HTR-8/SVneo (cell line): ENCODE measurements at regions not wholly inside any gene's neighbourhood (a gene's known extent, or its start where the extent isn't known, plus 50 kb on each side); places are given as distances from the start of the nearest gene placed in this dataset.

Experiments used
- DNase-seq: peaks from one replicate; pipeline ENCODE4 v3.0.0; 2011; ENCODE audit warnings: low spot score, mixed read lengths; ENCODE audit not compliant: insufficient read length
- FAIRE-seq: peaks from 2 replicates; lab custom pipeline; 2011; peaks lifted over from hg19 to GRCh38; lab: Jason Lieb, UNC

DNA sequence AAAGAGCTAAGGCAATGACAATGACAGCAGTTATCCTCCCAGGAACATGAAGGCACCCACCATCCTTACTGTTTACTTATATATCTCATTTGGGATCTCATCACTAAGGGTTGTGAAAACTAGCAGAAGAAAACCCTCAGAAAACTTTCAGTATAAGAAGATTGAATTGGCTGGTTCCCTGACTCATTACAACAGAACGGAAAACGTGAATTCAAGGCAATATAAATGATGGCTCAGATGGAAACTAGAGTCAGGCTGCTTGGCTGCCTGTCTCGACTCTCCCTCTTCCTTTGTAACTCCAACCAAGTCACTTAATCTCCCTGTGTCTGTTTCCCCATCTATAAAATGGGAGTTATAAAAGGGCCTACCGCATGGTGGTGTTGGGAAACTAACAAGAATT is 387.1 kb upstream of the JARID2 start:
- DNase-seq = no peak
- no peak for FAIRE-seq

GRCh38 chr6:14860774-14861173 is 385.1 kb upstream of the JARID2 start:
- FAIRE-seq (no peak), DNase-seq (no peak)

- no peak for DNase-seq
- FAIRE-seq = no peak
Measured at GRCh38 chr6:14861491-14861943, 384.4 kb upstream of the JARID2 start.

DNA sequence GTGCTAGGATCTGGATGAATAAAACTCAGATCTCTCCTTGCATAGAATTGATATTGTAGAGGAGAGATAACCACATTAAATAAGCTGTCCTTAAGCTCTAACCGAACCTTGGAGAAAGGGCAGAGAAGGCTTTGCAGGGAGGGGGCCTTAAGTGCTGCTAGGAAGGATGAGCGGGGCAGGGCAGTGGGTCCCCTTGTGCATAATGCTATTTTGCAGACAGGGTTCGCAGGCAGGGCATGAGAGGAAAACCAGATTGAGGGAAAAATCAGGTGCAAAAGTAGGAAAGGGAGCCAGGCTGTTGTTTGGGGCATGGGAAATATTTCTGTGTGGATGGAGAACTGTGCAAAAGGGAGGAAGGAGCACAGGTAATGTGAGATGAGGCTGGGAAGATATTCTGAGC is 383.0 kb upstream of the JARID2 start:
- FAIRE-seq (no peak), DNase-seq (no peak)

GRCh38 chr6:14863902-14864850 is 381.7 kb upstream of the JARID2 start:
- DNase-seq (no peak), FAIRE-seq (peak; percentile 28)

- no peak for FAIRE-seq
- no peak for DNase-seq
Measured at GRCh38 chr6:14865531-14866100, 380.3 kb upstream of the JARID2 start.

- no peak for DNase-seq
- FAIRE-seq = no peak
Measured at GRCh38 chr6:14867802-14868201, 378.1 kb upstream of the JARID2 start.

- FAIRE-seq (no peak), DNase-seq (no peak)
Measured at GRCh38 chr6:14871221-14871620, 374.6 kb upstream of the JARID2 start.

- DNase-seq (no peak), FAIRE-seq (no peak)
Measured at GRCh38 chr6:14873101-14873500, 372.8 kb upstream of the JARID2 start.

DNA sequence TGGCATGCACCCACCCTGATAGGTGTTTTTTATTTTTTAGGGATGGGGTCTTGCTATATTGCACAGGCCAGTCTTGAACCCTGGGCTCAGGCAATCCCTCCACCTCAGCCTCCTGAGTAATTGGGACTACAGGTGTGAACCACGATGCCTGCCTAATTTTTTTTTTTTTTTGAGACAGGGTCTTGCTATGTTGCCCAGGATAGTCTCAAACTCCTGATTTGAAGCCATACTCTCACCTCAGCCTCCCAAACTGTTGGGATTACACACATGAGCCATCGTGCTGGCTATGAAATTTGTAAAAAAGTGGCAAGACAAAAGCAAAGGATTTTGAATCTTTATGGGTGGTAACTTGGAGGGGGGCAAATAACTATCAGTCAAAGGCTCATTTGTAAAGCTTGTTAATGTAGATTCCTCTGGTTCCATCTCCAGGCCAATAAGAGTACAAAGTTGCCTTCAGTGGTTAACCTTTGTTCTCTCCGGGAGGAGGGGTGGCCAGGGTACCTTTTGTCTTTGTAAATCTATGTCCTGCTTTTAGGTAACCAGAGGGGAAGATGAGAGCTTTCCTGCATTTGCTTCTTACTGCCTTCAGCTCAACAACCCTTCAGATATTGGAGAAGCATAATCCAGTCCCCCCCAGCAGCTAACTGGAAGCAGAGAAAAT is 372.0 kb upstream of the JARID2 start:
- DNase-seq (no peak), FAIRE-seq (no peak)

DNA sequence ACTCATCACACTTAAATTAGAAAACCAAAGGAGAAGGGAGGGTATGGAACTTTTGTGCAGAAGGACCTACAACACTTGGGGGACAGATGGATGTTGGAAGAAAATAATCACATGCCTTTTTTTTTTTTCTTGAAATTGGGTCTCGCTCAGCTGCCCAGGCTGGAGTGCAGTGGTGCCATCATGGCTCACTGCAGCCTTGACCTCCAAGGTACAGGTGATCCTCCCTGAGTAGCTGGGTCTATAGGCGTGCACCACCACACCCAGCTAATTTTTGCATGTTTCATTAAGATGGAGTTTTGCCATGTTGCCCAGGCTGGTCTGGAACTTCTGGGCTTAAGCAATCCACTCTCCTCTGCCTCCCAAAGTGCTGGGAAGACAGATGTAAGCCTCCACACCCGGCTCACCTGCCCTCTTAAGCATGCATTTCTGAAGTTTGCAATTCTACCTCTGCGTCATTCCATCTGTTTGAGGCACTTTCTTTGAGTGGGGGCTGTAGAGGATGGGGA is 370.8 kb upstream of the JARID2 start:
- DNase-seq = no peak
- FAIRE-seq = no peak

GRCh38 chr6:14875481-14876063 is 370.3 kb upstream of the JARID2 start:
- FAIRE-seq (no peak), DNase-seq (no peak)

DNA sequence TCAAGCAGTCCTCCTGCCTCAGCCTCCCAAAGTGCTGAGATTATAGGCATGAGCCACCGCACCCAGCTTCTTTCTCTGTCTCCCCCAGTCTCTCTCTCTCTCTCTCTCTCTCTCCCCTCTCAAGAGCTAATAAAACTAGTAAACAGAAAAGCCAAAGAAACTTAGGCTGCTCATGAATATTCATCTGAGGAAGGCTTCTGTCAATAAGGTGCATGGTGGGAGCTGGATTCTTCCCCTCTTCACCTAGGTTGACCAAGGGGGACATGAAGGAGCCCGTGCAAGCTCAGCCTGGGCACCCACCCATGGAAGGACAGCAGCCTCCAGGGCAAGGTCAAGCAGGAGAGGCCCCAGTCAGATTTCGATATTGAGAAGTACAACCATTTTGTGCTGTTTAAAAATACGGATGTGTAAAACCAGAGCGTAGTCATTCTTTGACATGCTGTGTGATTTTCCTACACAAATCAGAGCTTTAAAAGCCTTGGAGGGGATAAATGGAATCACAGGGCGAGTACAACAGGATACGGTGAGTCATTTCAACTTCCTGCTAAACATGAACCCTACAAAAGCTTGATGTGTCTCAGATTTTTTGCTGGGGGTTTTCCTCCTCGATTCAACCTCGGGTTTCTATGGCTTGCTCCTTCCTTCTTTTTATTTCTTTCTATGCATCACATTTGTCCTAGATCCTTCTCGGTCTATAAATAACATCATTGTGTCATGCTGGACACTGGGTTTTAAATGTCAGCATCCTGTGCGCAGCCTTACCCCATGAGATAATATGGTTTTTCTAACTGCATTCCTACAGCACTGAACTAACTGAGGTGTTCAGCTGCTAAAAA is 368.9 kb upstream of the JARID2 start:
- peak; percentile 59 for DNase-seq
- no peak for FAIRE-seq

DNA sequence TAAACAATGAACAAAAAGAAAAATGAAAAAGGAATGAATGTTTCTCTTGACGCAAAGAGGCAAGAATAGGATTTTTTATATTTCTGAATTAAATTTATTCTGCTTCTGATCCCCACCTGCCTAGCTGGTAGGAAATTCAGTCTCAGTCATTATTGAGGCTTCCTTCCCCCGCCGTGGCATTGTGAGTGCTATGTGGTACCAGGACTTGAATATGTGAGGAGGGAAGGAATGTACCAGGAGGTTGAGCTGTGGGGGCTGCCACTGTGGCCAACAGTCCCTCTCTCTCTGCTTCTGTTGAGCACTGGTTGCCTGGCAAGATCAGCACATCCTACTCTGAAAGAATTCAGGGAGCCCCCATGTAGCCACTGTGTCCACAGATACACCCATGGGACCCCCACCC is 368.1 kb upstream of the JARID2 start:
- no peak for FAIRE-seq

DNA sequence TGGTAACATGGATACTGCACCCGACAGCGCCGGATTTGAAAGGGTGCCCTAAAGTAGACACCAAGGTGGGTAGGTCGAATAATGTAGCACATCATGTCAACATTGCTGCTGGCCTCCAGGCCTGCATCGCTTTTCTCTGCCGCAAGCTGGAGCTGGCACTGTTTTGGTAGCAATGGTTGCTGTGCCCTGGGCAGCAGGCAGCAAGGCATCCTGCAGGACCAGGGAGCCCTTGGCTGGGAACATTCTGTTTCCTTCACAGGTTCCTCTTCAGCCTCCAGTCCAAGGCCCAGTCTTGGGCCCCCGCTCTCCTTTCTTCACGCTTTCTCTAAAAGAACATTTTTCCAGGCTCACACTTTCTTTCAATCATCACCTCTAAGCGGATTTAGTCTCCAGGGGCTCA is 365.8 kb upstream of the JARID2 start:
- DNase-seq (no peak), FAIRE-seq (no peak)

More for the DNA sequence above, 368.1 kb upstream of the JARID2 start:
- no peak for DNase-seq

DNA sequence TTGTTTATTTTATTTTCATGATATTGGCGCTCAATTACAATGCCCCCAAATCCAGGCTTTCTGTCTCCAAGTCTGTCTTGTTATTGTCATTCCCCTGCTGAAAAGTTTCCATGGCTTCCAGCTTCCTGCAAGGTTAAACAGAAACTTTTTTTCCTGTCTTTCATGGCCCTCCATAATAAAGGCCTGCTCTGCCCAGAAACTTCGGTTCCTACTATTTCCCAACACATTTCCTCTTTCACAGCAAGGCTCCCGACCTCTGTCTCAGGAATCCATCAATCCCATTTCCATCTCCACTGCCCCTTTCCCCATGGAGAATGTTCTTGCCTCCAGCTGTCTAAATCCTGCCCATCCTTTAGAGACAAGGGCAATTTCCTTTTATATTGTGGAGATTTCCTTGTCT is 365.2 kb upstream of the JARID2 start:
- DNase-seq (no peak), FAIRE-seq (no peak)

GRCh38 chr6:14881398-14881797 is 364.5 kb upstream of the JARID2 start:
- DNase-seq = peak; percentile 37
- FAIRE-seq = no peak

GRCh38 chr6:14882394-14883026 is 363.4 kb upstream of the JARID2 start:
- FAIRE-seq (no peak), DNase-seq (peak; percentile 21)

DNA sequence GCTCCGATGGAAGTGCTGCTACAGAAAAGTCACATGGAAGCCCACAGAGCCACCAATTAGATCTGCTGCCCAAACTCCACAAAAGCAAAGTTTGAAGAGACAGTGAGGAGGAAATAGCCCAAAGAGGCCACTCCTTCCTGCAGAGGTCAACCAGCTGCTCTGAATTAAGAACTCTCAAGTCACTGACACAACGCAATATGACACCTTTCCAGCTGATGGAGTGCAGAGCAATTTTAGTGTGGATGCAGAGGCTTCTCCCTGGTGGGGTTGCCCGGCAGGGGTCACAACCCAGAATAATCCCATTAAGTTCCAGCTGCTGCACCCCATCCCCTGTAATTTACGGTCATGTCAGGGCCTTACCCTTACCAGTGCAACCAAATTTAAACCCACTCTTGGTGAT is 361.9 kb upstream of the JARID2 start:
- DNase-seq (peak; percentile 48), FAIRE-seq (peak; percentile 64)
